GM23338 (cell line): ENCODE measurements at regions not wholly inside any gene's neighbourhood (a gene's known extent, or its start where the extent isn't known, plus 50 kb on each side); places are given as distances from the start of the nearest gene placed in this dataset.

ENCODE experiments used
- ATAC-seq: fragments of 200-7000 bp; cut with Tn5 transposase; 3 replicates; pipeline ENCODE4 v1.9.1; 2020
- DNase-seq: peaks from one replicate; pipeline ENCODE4 v3.0.0-alpha.2; 2015; ENCODE audit warnings: low spot score
- H2AFZ ChIP-seq: fragments of 200-600 bp; sonication (generic); 2 replicates; pipeline ENCODE4 v1.8.0; 2016; ENCODE audit warnings: antibody characterized with exemption, mild to moderate bottlenecking, moderate library complexity
- H3F3A ChIP-seq: fragments of 200-600 bp; sonication (generic); replicated peaks from 2 replicates; pipeline ENCODE4 v1.8.0; 2017; ENCODE audit warnings: antibody characterized with exemption, mixed run types, low read depth
- H3K27ac ChIP-seq: fragments of 200-600 bp; sonication (generic); 2 replicates; pipeline ENCODE4 v1.6.1; 2016; ENCODE audit warnings: low read depth
- H3K27me3 ChIP-seq: fragments of 200-600 bp; sonication (generic); 2 replicates; pipeline ENCODE4 v1.8.0; 2016; ENCODE audit warnings: mild to moderate bottlenecking, mixed run types, moderate library complexity; ENCODE audit not compliant: insufficient read depth
- H3K36me3 ChIP-seq: fragments of 200-600 bp; sonication (generic); 2 replicates; pipeline ENCODE4 v1.8.0; 2016; ENCODE audit warnings: mild to moderate bottlenecking; ENCODE audit not compliant: insufficient read depth
- H3K4me1 ChIP-seq: fragments of 200-600 bp; sonication (generic); 2 replicates; pipeline ENCODE4 v1.8.0; 2016; ENCODE audit warnings: mild to moderate bottlenecking, moderate library complexity; ENCODE audit not compliant: insufficient read depth
- H3K4me2 ChIP-seq: fragments of 200-600 bp; sonication (generic); 2 replicates; pipeline ENCODE4 v1.7.1; 2017; ENCODE audit warnings: mixed run types
- H3K4me3 ChIP-seq: fragments of 200-600 bp; sonication (generic); 2 replicates; pipeline ENCODE4 v1.6.1; 2016; ENCODE audit warnings: mixed run types
- H3K79me2 ChIP-seq: fragments of 200-600 bp; sonication (generic); replicated peaks from 2 replicates; pipeline ENCODE4 v1.8.0; 2017; ENCODE audit warnings: mild to moderate bottlenecking; ENCODE audit not compliant: insufficient read depth
- H3K9me2 ChIP-seq: fragments of 200-600 bp; sonication (generic); 2 replicates; pipeline ENCODE4 v1.8.0; 2017; ENCODE audit not compliant: insufficient read depth
- H4K20me1 ChIP-seq: fragments of 200-600 bp; sonication (generic); replicated peaks from 2 replicates; pipeline ENCODE4 v1.8.0; 2017; ENCODE audit warnings: mild to moderate bottlenecking; ENCODE audit not compliant: insufficient read depth
- H3K27ac Mint-ChIP-seq: 2 replicates; pipeline ENCODE4 v1.8.0; 2020; ENCODE audit warnings: inconsistent platforms, mild to moderate bottlenecking, moderate library complexity, mixed read lengths
- H3K27me3 Mint-ChIP-seq: 3 replicates; pipeline ENCODE4 v1.8.0; 2022; ENCODE audit warnings: low read depth, mild to moderate bottlenecking, moderate library complexity, mixed read lengths, inconsistent platforms; ENCODE audit not compliant: insufficient read depth, poor library complexity
- H3K36me3 Mint-ChIP-seq: 3 replicates; pipeline ENCODE4 v1.8.0; 2021; ENCODE audit warnings: low read depth, mild to moderate bottlenecking, inconsistent platforms, moderate library complexity, mixed read lengths
- H3K4me1 Mint-ChIP-seq: 3 replicates; pipeline ENCODE4 v1.8.0; 2020; ENCODE audit warnings: mild to moderate bottlenecking, inconsistent platforms, mixed read lengths
- H3K4me3 Mint-ChIP-seq: 3 replicates; pipeline ENCODE4 v1.8.0; 2021; ENCODE audit warnings: moderate library complexity, mild to moderate bottlenecking, inconsistent platforms, mixed read lengths
- H3K9me3 Mint-ChIP-seq: 3 replicates; pipeline ENCODE4 v1.8.0; 2020; ENCODE audit warnings: moderate library complexity, mild to moderate bottlenecking, inconsistent platforms, mixed read lengths
- CREB1 ChIP-seq: fragments of 250-450 bp; sonication (Bioruptor Pico); IDR thresholded peaks from 2 replicates; pipeline ENCODE4 v1.5.0; 2020; ENCODE audit warnings: low read depth, mild to moderate bottlenecking, moderate library complexity
- CTCF ChIP-seq, 2 experiments: fragments of 200-600 bp in 1 of 2; sonication (generic) in 1 of 2; conservative IDR thresholded peaks; 2 replicates each; pipeline versions ENCODE4 v1.5.1 to v1.6.1; 2016 to 2017; ENCODE audit warnings: antibody characterized with exemption in 2 of 2, low read depth in 2 of 2, mild to moderate bottlenecking in 2 of 2, moderate library complexity in 1 of 2
- ETS1 ChIP-seq: IDR thresholded peaks from 2 replicates; pipeline ENCODE4 v1.6.1; 2016; ENCODE audit warnings: antibody characterized with exemption
- EZH2phosphoT487 ChIP-seq: fragments of 200-600 bp; sonication (generic); IDR thresholded peaks from one replicate; pipeline ENCODE4 v1.8.1; 2018; ENCODE audit warnings: antibody characterized with exemption; ENCODE audit not compliant: unreplicated experiment
- JUNB ChIP-seq: IDR thresholded peaks from one replicate; pipeline ENCODE4 v1.6.1; 2016; ENCODE audit warnings: antibody characterized with exemption; ENCODE audit not compliant: unreplicated experiment
- NANOG ChIP-seq: IDR thresholded peaks from 2 replicates; pipeline ENCODE4 v1.6.1; 2016; ENCODE audit warnings: antibody characterized with exemption, borderline replicate concordance
- POLR2AphosphoS5 ChIP-seq: IDR thresholded peaks from 2 replicates; pipeline ENCODE4 v1.6.1; 2016; ENCODE audit warnings: antibody characterized with exemption, low read depth
- STAT1 ChIP-seq: IDR thresholded peaks from one replicate; pipeline ENCODE4 v1.6.1; 2016; ENCODE audit warnings: antibody characterized with exemption; ENCODE audit not compliant: unreplicated experiment
- ZNF114 ChIP-seq: fragments of 250-450 bp; sonication (Bioruptor Pico); IDR thresholded peaks from 2 replicates; pipeline ENCODE4 v1.5.0; 2020; ENCODE audit warnings: mild to moderate bottlenecking, moderate library complexity
- ZNF331 ChIP-seq: fragments of 250-450 bp; sonication (Bioruptor Pico); IDR thresholded peaks from 2 replicates; pipeline ENCODE4 v1.5.0; 2020; ENCODE audit warnings: low read depth, mild to moderate bottlenecking, moderate library complexity
- ZNF462 ChIP-seq: fragments of 250-450 bp; sonication (Bioruptor Pico); IDR thresholded peaks from 2 replicates; pipeline ENCODE4 v1.5.0; 2020; ENCODE audit warnings: mild to moderate bottlenecking, moderate library complexity

GRCh38 chr1:78432016-78432415, 58.8 kb upstream of the PTGFR start:
- Histone ChIP-seq H2AFZ (no peak overlapping the region), H3K36me3 (no peaks in the 10 kb centered on the region), H3K27ac (no peak overlapping the region), H3K79me2 (no peaks in the 10 kb centered on the region), H3K9me2 (peaks cover 3% of the 10 kb centered on the region), H3K27me3 (no peaks in the 10 kb centered on the region), H4K20me1 (no peaks in the 10 kb centered on the region), H3K4me1 (peaks cover 17% of the 10 kb centered on the region; the same call in 1 of the 2 replicates), H3K4me3 (no peak overlapping the region), H3F3A (no peaks in the 10 kb centered on the region), H3K4me2 (no peak overlapping the region)
- Mint-ChIP-seq H3K27me3 (peaks cover 2% of the 10 kb centered on the region), H3K4me1 (peaks cover 15% of the 10 kb centered on the region), H3K4me3 (no peak overlapping the region), H3K36me3 (no peaks in the 10 kb centered on the region; the same call in 2 of the 3 replicates), H3K27ac (no peak overlapping the region), H3K9me3 (peaks cover 3% of the 10 kb centered on the region; the same call in 2 of the 3 replicates)
- TF ChIP-seq NANOG: no peak
- DNase-seq: no peak
- no peak for ATAC-seq

- H3K36me3 Mint-ChIP-seq: no peaks in the 10 kb centered on the region; the same call in 2 of the 3 replicates
- no peaks in the 10 kb centered on the region for H3K27me3 ChIP-seq
- H3K36me3 ChIP-seq: no peaks in the 10 kb centered on the region
- H3K4me1 Mint-ChIP-seq: peaks cover 11% of the 10 kb centered on the region
- no peaks in the 10 kb centered on the region; the same call in 1 of the 2 replicates for H4K20me1 ChIP-seq
- ATAC-seq (no peak), DNase-seq (no peak)
- no peaks in the 10 kb centered on the region for H3K79me2 ChIP-seq
- H3K27ac Mint-ChIP-seq: no peak overlapping the region
- H3K4me1 ChIP-seq: peaks cover 14% of the 10 kb centered on the region; the same call in 1 of the 2 replicates
- no peak overlapping the region for H3K4me3 Mint-ChIP-seq
- no peaks in the 10 kb centered on the region for H3F3A ChIP-seq
- no peak overlapping the region for H2AFZ ChIP-seq
- H3K27ac ChIP-seq: no peak overlapping the region
- no peak overlapping the region for H3K4me2 ChIP-seq
- H3K9me2 ChIP-seq: peaks cover 3% of the 10 kb centered on the region
- H3K27me3 Mint-ChIP-seq: no peaks in the 10 kb centered on the region
- H3K9me3 Mint-ChIP-seq: peaks cover 3% of the 10 kb centered on the region; the same call in 2 of the 3 replicates
- no peak overlapping the region for H3K4me3 ChIP-seq
- TF ChIP-seq ZNF462 (CRISPR knock-in tag): no peak
- no peak for TF ChIP-seq STAT1
- TF ChIP-seq JUNB: no peak
- no peak for TF ChIP-seq NANOG
- TF ChIP-seq EZH2phosphoT487: no peak
- no peak for TF ChIP-seq POLR2AphosphoS5
- TF ChIP-seq CREB1 (CRISPR knock-in tag): no peak
- TF ChIP-seq ZNF331 (CRISPR knock-in tag): no peak
- TF ChIP-seq ZNF114 (CRISPR knock-in tag): no peak
- no peak for TF ChIP-seq CTCF (conservative IDR thresholded peaks at IDR 0.05; ENCODE audit: low read depth in 2 of 2)
- TF ChIP-seq ETS1: no peak
Measured at GRCh38 chr1:78434351-78434750, 56.4 kb upstream of the PTGFR start.
